HCT116 (cell line): ENCODE measurements at regions not wholly inside any gene's neighbourhood (a gene's known extent, or its start where the extent isn't known, plus 50 kb on each side); places are given as distances from the start of the nearest gene placed in this dataset.

Experiments
- ATAC-seq: fragments of 200-7000 bp; cut with Tn5 transposase; 2 replicates; pipeline ENCODE4 v1.9.1; 2020; ENCODE audit warnings: mild to moderate bottlenecking, moderate library complexity
- BruUV-seq: library from RNA; stranded (reverse); fragments of 400-500 nt; replicated peaks from 2 replicates; lab custom pipeline; 2021; lab: Mats Ljungman, UMichigan
- CTCF ChIA-PET: fragments of 300-600 bp; sonication (Branson Sonifier 250); formaldehyde crosslinking; loops from one replicate; lab custom pipeline; 2021; ENCODE audit warnings: antibody characterized with exemption; lab: Charles Lee
- POLR2A ChIA-PET: fragments of 300-600, 350-600 bp; sonication (Branson Sonifier 250); formaldehyde crosslinking; loops from one replicate; lab custom pipeline; 2021; ENCODE audit warnings: antibody characterized with exemption; lab: Charles Lee
- RAD21 ChIA-PET, 2 experiments: fragments of 300-600 bp; sonication (Branson Sonifier 250); formaldehyde crosslinking; loops; one replicate each; lab custom pipeline; 2023; ENCODE audit warnings: low total read pairs in 2 of 2; ENCODE audit not compliant: uncharacterized antibody in 2 of 2, unreplicated experiment in 2 of 2, low non-redundant PET in 1 of 2; lab: Charles Lee
- DNase-seq: peaks from one replicate; pipeline ENCODE4 v3.0.0-alpha.2; 2010; ENCODE audit warnings: low read depth, low spot score
- H2AFZ ChIP-seq: fragments of 200-600 bp; shearing (Covaris generic), sonication (generic); 2 replicates; pipeline ENCODE4 v1.6.1; 2017; ENCODE audit warnings: low read depth, mixed run types, mixed read lengths, antibody characterized with exemption, low read length; ENCODE audit not compliant: poor library complexity, severe bottlenecking
- H3K27ac ChIP-seq: 2 replicates; pipeline ENCODE4 v1.5.1; 2012; ENCODE audit warnings: low read depth, low read length
- H3K27me3 ChIP-seq: fragments of 200-600 bp; sonication (generic); 2 replicates; pipeline ENCODE4 v1.6.1; 2016; ENCODE audit warnings: mixed run types, low read length, mixed read lengths; ENCODE audit not compliant: insufficient read depth
- H3K36me3 ChIP-seq, 2 experiments: fragments of 200-500 bp in 1 of 2; fragments of 200-600 bp in 1 of 2; sonication (Bioruptor generic) in 1 of 2; sonication (generic) in 1 of 2; 2 replicates each; pipeline versions ENCODE4 v1.5.1 to v1.6.1; 2014 to 2016; ENCODE audit warnings: low read length in 2 of 2, inconsistent platforms in 1 of 2, mixed read lengths in 1 of 2, mixed run types in 1 of 2; ENCODE audit not compliant: insufficient read depth in 2 of 2, control insufficient read depth in 1 of 2
- H3K4me1 ChIP-seq, 2 experiments: fragments of 200-600 bp in 1 of 2; sonication (generic) in 1 of 2; 2 replicates each; pipeline versions ENCODE4 v1.5.1 to v1.6.1; 2012 to 2017; ENCODE audit warnings: low read length in 2 of 2, inconsistent platforms in 1 of 2, mild to moderate bottlenecking in 1 of 2, mixed read lengths in 1 of 2, mixed run types in 1 of 2, moderate library complexity in 1 of 2; ENCODE audit not compliant: insufficient read depth in 2 of 2, control insufficient read depth in 1 of 2
- H3K4me2 ChIP-seq: fragments of 200-600 bp; sonication (generic); 2 replicates; pipeline ENCODE4 v1.6.1; 2017; ENCODE audit warnings: mixed run types, low read length, mixed read lengths
- H3K4me3 ChIP-seq, 2 experiments: fragments of 200-600 bp in 1 of 2; sonication (generic) in 1 of 2; replicated peaks in 1 of 2; 2 replicates each; pipeline ENCODE4 v1.5.1; 2011 to 2016; ENCODE audit warnings: low read length in 2 of 2, control low read depth in 1 of 2, low read depth in 1 of 2, mild to moderate bottlenecking in 1 of 2, mixed read lengths in 1 of 2, mixed run types in 1 of 2
- H3K79me2 ChIP-seq: fragments of 200-600 bp; sonication (generic); 2 replicates; pipeline ENCODE4 v1.6.1; 2017; ENCODE audit warnings: mild to moderate bottlenecking, mixed run types, low read length, moderate library complexity, mixed read lengths; ENCODE audit not compliant: insufficient read depth
- H3K9ac ChIP-seq: fragments of 200-600 bp; sonication (generic); 2 replicates; pipeline ENCODE4 v1.6.1; 2016; ENCODE audit warnings: low read length, mixed read lengths
- H3K9me2 ChIP-seq: fragments of 200-600 bp; sonication (generic), shearing (Covaris generic); 2 replicates; pipeline ENCODE4 v1.6.1; 2017; ENCODE audit warnings: mixed run types, mild to moderate bottlenecking, moderate library complexity; ENCODE audit not compliant: insufficient read depth
- H3K9me3 ChIP-seq, 2 experiments: fragments of 200-500 bp in 1 of 2; fragments of 200-600 bp in 1 of 2; sonication (Bioruptor generic) in 1 of 2; sonication (generic) in 1 of 2; 2 replicates each; pipeline ENCODE4 v1.6.1; 2014 to 2017; ENCODE audit warnings: low read length in 2 of 2, mixed read lengths in 2 of 2, inconsistent platforms in 1 of 2, low read depth in 1 of 2, mild to moderate bottlenecking in 1 of 2, mixed run types in 1 of 2, moderate library complexity in 1 of 2; ENCODE audit not compliant: control insufficient read depth in 1 of 2, insufficient read depth in 1 of 2
- H4K20me1 ChIP-seq: fragments of 200-600 bp; sonication (generic), shearing (Covaris generic); 2 replicates; pipeline ENCODE4 v1.6.1; 2017; ENCODE audit warnings: mixed run types, mild to moderate bottlenecking, moderate library complexity; ENCODE audit not compliant: insufficient read depth
- CBX3 ChIP-seq: IDR thresholded peaks from 2 replicates; pipeline ENCODE4 v1.6.1; 2012; ENCODE audit warnings: low read depth
- CEBPB ChIP-seq: IDR thresholded peaks from 2 replicates; pipeline ENCODE4 v1.6.1; 2012; ENCODE audit warnings: low read depth
- ELF1 ChIP-seq: IDR thresholded peaks from 2 replicates; pipeline ENCODE4 v1.6.1; 2012; ENCODE audit warnings: low read depth, borderline replicate concordance
- EZH2phosphoT487 ChIP-seq: fragments of 200-600 bp; IDR thresholded peaks from 2 replicates; pipeline ENCODE4 v1.6.1; 2018; ENCODE audit warnings: antibody characterized with exemption, borderline replicate concordance
- JUND ChIP-seq: IDR thresholded peaks from 2 replicates; pipeline ENCODE4 v1.6.1; 2012
- MAX ChIP-seq: IDR thresholded peaks from 2 replicates; pipeline ENCODE4 v1.6.1; 2012
- POLR2AphosphoS5 ChIP-seq: IDR thresholded peaks from 2 replicates; pipeline ENCODE4 v1.6.1; 2011; ENCODE audit warnings: mild to moderate bottlenecking, low read depth, low read length, moderate library complexity
- RAD21 ChIP-seq: IDR thresholded peaks from 2 replicates; pipeline ENCODE4 v1.6.1; 2012; ENCODE audit warnings: low read depth, mild to moderate bottlenecking
- SP1 ChIP-seq: IDR thresholded peaks from 2 replicates; pipeline ENCODE4 v1.6.1; 2012; ENCODE audit warnings: low read depth
- ZFX ChIP-seq: fragments of 450-650 bp; IDR thresholded peaks from 2 replicates; pipeline ENCODE4 v1.6.1; 2017
- ZNF274 ChIP-seq: fragments of 200-500 bp; sonication (Bioruptor generic); IDR thresholded peaks from 2 replicates; pipeline ENCODE4 v1.6.1; 2014; ENCODE audit warnings: mild to moderate bottlenecking, low read depth, low read length, inconsistent platforms
- intact Hi-C: fragments of 100-400 bp; cut with micrococcal nuclease; formaldehyde crosslinking; loops from 2 replicates; pipeline ENCODE4 v1.10.0; 2022
- TF ChIP-seq, protein P1 (sequence below): IDR thresholded peaks from 2 replicates; pipeline ENCODE4 v1.6.1; 2012
- TF ChIP-seq, protein P2 (sequence below): IDR thresholded peaks from 2 replicates; pipeline ENCODE4 v1.6.1; 2011; ENCODE audit warnings: mild to moderate bottlenecking, low read length, moderate library complexity; ENCODE audit not compliant: insufficient replicate concordance; ENCODE audit errors: extremely low read depth
- TF ChIP-seq, protein P3 (sequence below), 3 experiments: fragments of 200-600 bp in 1 of 3; sonication (generic) in 1 of 3; IDR thresholded peaks in 2 of 3; conservative IDR thresholded peaks in 1 of 3; 2 replicates each; pipeline ENCODE4 v1.5.1; 2012 to 2017; ENCODE audit warnings: low read depth in 2 of 3, low read length in 2 of 3, antibody characterized with exemption in 1 of 3, borderline replicate concordance in 1 of 3, control low read depth in 1 of 3, mild to moderate bottlenecking in 1 of 3, mixed read lengths in 1 of 3, mixed run types in 1 of 3, moderate library complexity in 1 of 3; ENCODE audit not compliant: insufficient read depth in 1 of 3

DNA sequence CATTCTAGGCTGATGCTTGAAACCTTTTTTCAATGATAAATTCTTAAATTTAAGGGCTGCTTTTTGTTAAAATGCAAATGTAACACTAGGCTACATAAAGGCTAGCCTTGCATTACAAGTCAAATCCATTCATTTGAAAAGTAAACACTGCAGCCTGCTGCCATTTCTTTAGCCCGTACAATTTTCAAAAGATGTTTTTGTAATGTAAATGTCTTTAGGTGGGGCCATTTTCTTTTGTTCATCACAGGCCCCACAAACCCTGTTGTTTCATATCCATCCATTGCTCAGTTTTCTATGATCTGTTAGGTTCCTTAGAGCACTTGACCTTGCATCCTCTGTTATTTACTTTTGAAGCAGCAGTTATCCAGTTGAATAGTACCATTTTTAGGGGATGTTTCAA lies 296.2 kb upstream of the AMOT start (continued):
- TF ChIP-seq, protein P1, sequence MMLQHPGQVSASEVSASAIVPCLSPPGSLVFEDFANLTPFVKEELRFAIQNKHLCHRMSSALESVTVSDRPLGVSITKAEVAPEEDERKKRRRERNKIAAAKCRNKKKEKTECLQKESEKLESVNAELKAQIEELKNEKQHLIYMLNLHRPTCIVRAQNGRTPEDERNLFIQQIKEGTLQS: no peak
- no peak for TF ChIP-seq JUND
- TF ChIP-seq, all 23 proteins: peak for 0

DNA sequence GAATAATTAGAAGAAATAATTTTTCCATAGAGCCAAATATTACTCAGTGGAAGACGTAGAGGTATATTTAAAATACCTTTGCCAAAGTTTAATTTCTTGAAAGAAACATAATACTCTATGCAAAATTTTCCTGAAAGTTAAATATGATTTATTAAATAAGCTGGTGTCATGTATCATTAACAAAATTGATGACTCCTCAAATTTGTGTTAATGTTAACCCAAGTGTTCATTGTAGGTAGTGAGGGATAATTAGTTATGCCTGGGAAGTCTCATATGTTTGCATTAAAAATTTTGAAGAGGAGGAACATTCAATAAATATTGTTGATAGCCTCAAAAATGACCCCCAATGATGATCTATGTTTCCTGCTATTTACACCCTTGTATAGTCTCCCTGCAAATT lies 292.7 kb upstream of the AMOT start:
- CTCF ChIA-PET: no interaction called here
- Histone ChIP-seq H3K9me2 (no peaks in the 10 kb centered on the region), H3K27me3 (no peaks in the 10 kb centered on the region), H3K9ac (no peak overlapping the region), H2AFZ (no peak overlapping the region), H3K27ac (no peak overlapping the region), H3K4me3 (no peak overlapping the region), H3K4me2 (no peak overlapping the region), H3K36me3 (no peaks in the 10 kb centered on the region), H3K4me1 (no peaks in the 10 kb centered on the region), H4K20me1 (no peaks in the 10 kb centered on the region), H3K9me3 (no peaks in the 10 kb centered on the region), H3K79me2 (no peaks in the 10 kb centered on the region)
- no peak for ATAC-seq
- intact Hi-C loops: no loop called here
- no peak for DNase-seq
- POLR2A ChIA-PET: no interaction called here
- no TSS peak for BruUV-seq
- TF ChIP-seq EZH2phosphoT487: no peak
- no peak for TF ChIP-seq SP1
- TF ChIP-seq, protein P2, sequence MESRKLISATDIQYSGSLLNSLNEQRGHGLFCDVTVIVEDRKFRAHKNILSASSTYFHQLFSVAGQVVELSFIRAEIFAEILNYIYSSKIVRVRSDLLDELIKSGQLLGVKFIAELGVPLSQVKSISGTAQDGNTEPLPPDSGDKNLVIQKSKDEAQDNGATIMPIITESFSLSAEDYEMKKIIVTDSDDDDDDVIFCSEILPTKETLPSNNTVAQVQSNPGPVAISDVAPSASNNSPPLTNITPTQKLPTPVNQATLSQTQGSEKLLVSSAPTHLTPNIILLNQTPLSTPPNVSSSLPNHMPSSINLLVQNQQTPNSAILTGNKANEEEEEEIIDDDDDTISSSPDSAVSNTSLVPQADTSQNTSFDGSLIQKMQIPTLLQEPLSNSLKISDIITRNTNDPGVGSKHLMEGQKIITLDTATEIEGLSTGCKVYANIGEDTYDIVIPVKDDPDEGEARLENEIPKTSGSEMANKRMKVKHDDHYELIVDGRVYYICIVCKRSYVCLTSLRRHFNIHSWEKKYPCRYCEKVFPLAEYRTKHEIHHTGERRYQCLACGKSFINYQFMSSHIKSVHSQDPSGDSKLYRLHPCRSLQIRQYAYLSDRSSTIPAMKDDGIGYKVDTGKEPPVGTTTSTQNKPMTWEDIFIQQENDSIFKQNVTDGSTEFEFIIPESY: no peak
- no peak for TF ChIP-seq ZFX
- no peak for TF ChIP-seq CEBPB
- TF ChIP-seq POLR2AphosphoS5: no peak
- TF ChIP-seq, protein P3, sequence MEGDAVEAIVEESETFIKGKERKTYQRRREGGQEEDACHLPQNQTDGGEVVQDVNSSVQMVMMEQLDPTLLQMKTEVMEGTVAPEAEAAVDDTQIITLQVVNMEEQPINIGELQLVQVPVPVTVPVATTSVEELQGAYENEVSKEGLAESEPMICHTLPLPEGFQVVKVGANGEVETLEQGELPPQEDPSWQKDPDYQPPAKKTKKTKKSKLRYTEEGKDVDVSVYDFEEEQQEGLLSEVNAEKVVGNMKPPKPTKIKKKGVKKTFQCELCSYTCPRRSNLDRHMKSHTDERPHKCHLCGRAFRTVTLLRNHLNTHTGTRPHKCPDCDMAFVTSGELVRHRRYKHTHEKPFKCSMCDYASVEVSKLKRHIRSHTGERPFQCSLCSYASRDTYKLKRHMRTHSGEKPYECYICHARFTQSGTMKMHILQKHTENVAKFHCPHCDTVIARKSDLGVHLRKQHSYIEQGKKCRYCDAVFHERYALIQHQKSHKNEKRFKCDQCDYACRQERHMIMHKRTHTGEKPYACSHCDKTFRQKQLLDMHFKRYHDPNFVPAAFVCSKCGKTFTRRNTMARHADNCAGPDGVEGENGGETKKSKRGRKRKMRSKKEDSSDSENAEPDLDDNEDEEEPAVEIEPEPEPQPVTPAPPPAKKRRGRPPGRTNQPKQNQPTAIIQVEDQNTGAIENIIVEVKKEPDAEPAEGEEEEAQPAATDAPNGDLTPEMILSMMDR (IDR thresholded peaks at IDR 0.05 in 2 of 3, conservative IDR thresholded peaks at IDR 0.05 in 1 of 3; ENCODE audit: borderline replicate concordance in 1 of 3, insufficient read depth in 1 of 3, low read depth in 2 of 3, low read length in 2 of 3): no peak
- no peak for TF ChIP-seq MAX
- TF ChIP-seq CBX3: no peak
- TF ChIP-seq ZNF274: no peak
- no peak for TF ChIP-seq RAD21
- TF ChIP-seq ELF1: no peak
- RAD21 ChIA-PET: no interaction called here
